K562 (cell line): ENCODE measurements at regions not wholly inside any gene's neighbourhood (a gene's known extent, or its start where the extent isn't known, plus 50 kb on each side); places are given as distances from the start of the nearest gene placed in this dataset.

Experiments used
- ATAC-seq: fragments of 200-7000 bp; cut with Tn5 transposase; 3 replicates; pipeline ENCODE4 v1.9.1; 2020; ENCODE audit warnings: moderate library complexity
- BruUV-seq: library from RNA; stranded (reverse); fragments of 400-500 nt; replicated peaks from 2 replicates; lab custom pipeline; 2021; lab: Mats Ljungman, UMichigan
- CTCF ChIA-PET: fragments of 300-600 bp; formaldehyde crosslinking; extraction: SDS; loops from one replicate; lab custom pipeline; 2021; ENCODE audit warnings: low intra/inter-chr PET ratio; lab: Yijun Ruan, JAX
- POLR2A ChIA-PET: fragments of 300-600, 350-650 bp; sonication (Branson Sonifier 250); formaldehyde crosslinking; extraction: SDS; loops from one replicate; lab custom pipeline; 2021; ENCODE audit warnings: antibody characterized with exemption, inconsistent platforms; lab: Yijun Ruan, JAX
- DNase-seq, 4 experiments: peaks; one replicate each; pipeline versions ENCODE4 v3.0.0 to v3.0.0-alpha.2; 2011 to 2018; ENCODE audit warnings: low spot score in 3 of 4, mixed read lengths in 3 of 4; ENCODE audit errors: extremely low read depth in 1 of 4
- FAIRE-seq: peaks from 2 replicates; lab custom pipeline; 2011; peaks lifted over from hg19 to GRCh38; lab: Jason Lieb, UNC
- H2AFZ ChIP-seq: 2 replicates; pipeline ENCODE4 v1.6.0; 2011; ENCODE audit warnings: low read depth, low read length, control low read depth, inconsistent platforms
- H3K27ac ChIP-seq: fragments of 200-600 bp; 3 replicates; pipeline ENCODE4 v1.8.0; 2011; ENCODE audit warnings: low read depth, mild to moderate bottlenecking, control low read depth, inconsistent platforms, low read length, moderate library complexity, mixed read lengths; ENCODE audit errors: extremely low read depth
- H3K27me3 ChIP-seq, 2 experiments: fragments of 300-600 bp in 1 of 2; 2 replicates in 1 of 2; 3 replicates in 1 of 2; pipeline versions ENCODE4 v1.6.0 to v1.8.0; 2011; ENCODE audit warnings: inconsistent platforms in 2 of 2, low read length in 2 of 2, mild to moderate bottlenecking in 1 of 2, mixed read lengths in 1 of 2, moderate library complexity in 1 of 2; ENCODE audit not compliant: control insufficient read depth in 2 of 2, insufficient read depth in 2 of 2
- H3K36me3 ChIP-seq: fragments of 300-600 bp; 3 replicates; pipeline ENCODE4 v1.8.0; 2011; ENCODE audit warnings: mild to moderate bottlenecking, low read length, inconsistent platforms; ENCODE audit not compliant: control insufficient read depth, insufficient read depth
- H3K4me1 ChIP-seq, 2 experiments: fragments of 200-600 bp in 1 of 2; replicated peaks in 1 of 2; 2 replicates in 1 of 2; 3 replicates in 1 of 2; pipeline versions ENCODE4 v1.5.1 to v1.8.0; 2011; ENCODE audit warnings: inconsistent platforms in 2 of 2, low read length in 2 of 2, mild to moderate bottlenecking in 1 of 2, mixed read lengths in 1 of 2, moderate library complexity in 1 of 2; ENCODE audit not compliant: control insufficient read depth in 2 of 2, insufficient read depth in 2 of 2
- H3K4me2 ChIP-seq: 2 replicates; pipeline ENCODE4 v1.6.1; 2011; ENCODE audit warnings: low read length, control low read depth, inconsistent platforms, mixed read lengths; ENCODE audit not compliant: insufficient read depth
- H3K4me3 ChIP-seq: fragments of 200-600 bp; sonication (generic), shearing (Covaris generic); 2 replicates; pipeline ENCODE4 v1.5.1; 2016; ENCODE audit warnings: control low read depth, inconsistent platforms
- H3K79me2 ChIP-seq: fragments of 200-600 bp; 3 replicates; pipeline ENCODE4 v1.8.0; 2011; ENCODE audit warnings: low read length, inconsistent platforms; ENCODE audit not compliant: control insufficient read depth, insufficient read depth
- H3K9ac ChIP-seq, 2 experiments: 2 replicates each; pipeline versions ENCODE4 v1.6.0 to v1.6.1; 2011; ENCODE audit warnings: low read depth in 2 of 2, low read length in 2 of 2, control low read depth in 1 of 2, inconsistent platforms in 1 of 2, mild to moderate bottlenecking in 1 of 2, mixed read lengths in 1 of 2; ENCODE audit not compliant: insufficient read depth in 1 of 2
- H3K9me1 ChIP-seq: one replicate; pipeline ENCODE4 v1.6.0; 2011; ENCODE audit warnings: inconsistent platforms, mild to moderate bottlenecking, low read length, moderate library complexity; ENCODE audit not compliant: control insufficient read depth, insufficient read depth
- H3K9me3 ChIP-seq: replicated peaks from 2 replicates; pipeline ENCODE4 v1.5.1; 2011; ENCODE audit warnings: low read depth, low read length, inconsistent platforms; ENCODE audit not compliant: control insufficient read depth, insufficient read depth
- H4K20me1 ChIP-seq: replicated peaks from 2 replicates; pipeline ENCODE4 v1.6.1; 2011; ENCODE audit warnings: low read length, inconsistent platforms, mixed read lengths; ENCODE audit not compliant: control insufficient read depth, insufficient read depth
- MECOM ChIP-seq: fragments of 250-450 bp; sonication (Bioruptor Pico); IDR thresholded peaks from 2 replicates; pipeline ENCODE4 v1.8.0; 2022; ENCODE audit warnings: inconsistent platforms
- ZFX ChIP-seq: sonication (generic); formaldehyde crosslinking; IDR thresholded peaks from 2 replicates; pipeline ENCODE4 v1.8.0; 2022; ENCODE audit warnings: mild to moderate bottlenecking, missing genetic modification reagents, moderate library complexity
- ZNF316 ChIP-seq: fragments of 450-650 bp; IDR thresholded peaks from 2 replicates; pipeline ENCODE4 v1.6.1; 2016
- WGBS: fragments of 100-300 bp; shearing (Covaris generic); methylation state at CpG from one replicate; pipeline ENCODE4 v1.1.6; 2016; ENCODE audit warnings: low coverage, mixed read lengths; ENCODE audit not compliant: insufficient coverage; ENCODE audit errors: missing lambda C conversion rate; 5-methylcytosine and 5-hydroxymethylcytosine counted together
- in situ Hi-C: fragments of 300-500 bp; cut with MboI; formaldehyde crosslinking; loops from 4 replicates; pipeline ENCODE4 v1.15.0; 2018; ENCODE audit warnings: inconsistent platforms, mixed read lengths
- intact Hi-C: fragments of 100-400 bp; cut with micrococcal nuclease; formaldehyde crosslinking; loops from 2 replicates; pipeline ENCODE4 v1.14.2; 2022
- TF ChIP-seq, protein P1 (sequence below): fragments of 450-650 bp; IDR thresholded peaks from 2 replicates; pipeline ENCODE4 v1.6.1; 2016; ENCODE audit warnings: mild to moderate bottlenecking, moderate library complexity
- TF ChIP-seq, protein P2 (sequence below): sonication (generic); formaldehyde crosslinking; IDR thresholded peaks from 2 replicates; pipeline ENCODE4 v1.8.0; 2022; ENCODE audit warnings: missing genetic modification reagents, mild to moderate bottlenecking, borderline replicate concordance

DNA sequence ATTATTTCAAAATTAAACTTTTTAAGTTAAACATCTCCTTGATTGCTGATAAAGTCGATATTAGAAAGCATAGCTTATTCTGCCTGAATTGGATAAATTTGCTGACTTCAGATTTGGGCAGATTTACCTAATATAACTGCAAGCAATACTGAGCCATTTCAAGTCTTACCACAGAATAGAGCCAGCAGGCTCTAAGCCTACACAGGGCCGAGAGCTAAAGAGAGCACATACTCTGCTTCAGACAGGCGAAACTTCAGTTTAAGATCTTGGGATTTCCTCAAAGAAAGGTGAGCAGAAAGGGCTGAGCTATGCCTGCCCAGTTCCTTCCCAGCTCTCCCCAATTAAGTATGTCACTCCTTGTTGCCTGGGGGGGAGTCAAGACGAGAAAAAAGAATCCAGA is 240.6 kb upstream of the NOCT start:
- FAIRE-seq, result no peak
- TF ChIP-seq ZFX (CRISPR knock-in tag) (peak; percentile 41; the same call in 1 of the 2 replicates), MECOM (CRISPR knock-in tag) (0 out of 2 replicates have a peak, but pooled peaks have one; percentile 34), ZNF316 (peak; percentile 55)
- TF ChIP-seq, protein P1, sequence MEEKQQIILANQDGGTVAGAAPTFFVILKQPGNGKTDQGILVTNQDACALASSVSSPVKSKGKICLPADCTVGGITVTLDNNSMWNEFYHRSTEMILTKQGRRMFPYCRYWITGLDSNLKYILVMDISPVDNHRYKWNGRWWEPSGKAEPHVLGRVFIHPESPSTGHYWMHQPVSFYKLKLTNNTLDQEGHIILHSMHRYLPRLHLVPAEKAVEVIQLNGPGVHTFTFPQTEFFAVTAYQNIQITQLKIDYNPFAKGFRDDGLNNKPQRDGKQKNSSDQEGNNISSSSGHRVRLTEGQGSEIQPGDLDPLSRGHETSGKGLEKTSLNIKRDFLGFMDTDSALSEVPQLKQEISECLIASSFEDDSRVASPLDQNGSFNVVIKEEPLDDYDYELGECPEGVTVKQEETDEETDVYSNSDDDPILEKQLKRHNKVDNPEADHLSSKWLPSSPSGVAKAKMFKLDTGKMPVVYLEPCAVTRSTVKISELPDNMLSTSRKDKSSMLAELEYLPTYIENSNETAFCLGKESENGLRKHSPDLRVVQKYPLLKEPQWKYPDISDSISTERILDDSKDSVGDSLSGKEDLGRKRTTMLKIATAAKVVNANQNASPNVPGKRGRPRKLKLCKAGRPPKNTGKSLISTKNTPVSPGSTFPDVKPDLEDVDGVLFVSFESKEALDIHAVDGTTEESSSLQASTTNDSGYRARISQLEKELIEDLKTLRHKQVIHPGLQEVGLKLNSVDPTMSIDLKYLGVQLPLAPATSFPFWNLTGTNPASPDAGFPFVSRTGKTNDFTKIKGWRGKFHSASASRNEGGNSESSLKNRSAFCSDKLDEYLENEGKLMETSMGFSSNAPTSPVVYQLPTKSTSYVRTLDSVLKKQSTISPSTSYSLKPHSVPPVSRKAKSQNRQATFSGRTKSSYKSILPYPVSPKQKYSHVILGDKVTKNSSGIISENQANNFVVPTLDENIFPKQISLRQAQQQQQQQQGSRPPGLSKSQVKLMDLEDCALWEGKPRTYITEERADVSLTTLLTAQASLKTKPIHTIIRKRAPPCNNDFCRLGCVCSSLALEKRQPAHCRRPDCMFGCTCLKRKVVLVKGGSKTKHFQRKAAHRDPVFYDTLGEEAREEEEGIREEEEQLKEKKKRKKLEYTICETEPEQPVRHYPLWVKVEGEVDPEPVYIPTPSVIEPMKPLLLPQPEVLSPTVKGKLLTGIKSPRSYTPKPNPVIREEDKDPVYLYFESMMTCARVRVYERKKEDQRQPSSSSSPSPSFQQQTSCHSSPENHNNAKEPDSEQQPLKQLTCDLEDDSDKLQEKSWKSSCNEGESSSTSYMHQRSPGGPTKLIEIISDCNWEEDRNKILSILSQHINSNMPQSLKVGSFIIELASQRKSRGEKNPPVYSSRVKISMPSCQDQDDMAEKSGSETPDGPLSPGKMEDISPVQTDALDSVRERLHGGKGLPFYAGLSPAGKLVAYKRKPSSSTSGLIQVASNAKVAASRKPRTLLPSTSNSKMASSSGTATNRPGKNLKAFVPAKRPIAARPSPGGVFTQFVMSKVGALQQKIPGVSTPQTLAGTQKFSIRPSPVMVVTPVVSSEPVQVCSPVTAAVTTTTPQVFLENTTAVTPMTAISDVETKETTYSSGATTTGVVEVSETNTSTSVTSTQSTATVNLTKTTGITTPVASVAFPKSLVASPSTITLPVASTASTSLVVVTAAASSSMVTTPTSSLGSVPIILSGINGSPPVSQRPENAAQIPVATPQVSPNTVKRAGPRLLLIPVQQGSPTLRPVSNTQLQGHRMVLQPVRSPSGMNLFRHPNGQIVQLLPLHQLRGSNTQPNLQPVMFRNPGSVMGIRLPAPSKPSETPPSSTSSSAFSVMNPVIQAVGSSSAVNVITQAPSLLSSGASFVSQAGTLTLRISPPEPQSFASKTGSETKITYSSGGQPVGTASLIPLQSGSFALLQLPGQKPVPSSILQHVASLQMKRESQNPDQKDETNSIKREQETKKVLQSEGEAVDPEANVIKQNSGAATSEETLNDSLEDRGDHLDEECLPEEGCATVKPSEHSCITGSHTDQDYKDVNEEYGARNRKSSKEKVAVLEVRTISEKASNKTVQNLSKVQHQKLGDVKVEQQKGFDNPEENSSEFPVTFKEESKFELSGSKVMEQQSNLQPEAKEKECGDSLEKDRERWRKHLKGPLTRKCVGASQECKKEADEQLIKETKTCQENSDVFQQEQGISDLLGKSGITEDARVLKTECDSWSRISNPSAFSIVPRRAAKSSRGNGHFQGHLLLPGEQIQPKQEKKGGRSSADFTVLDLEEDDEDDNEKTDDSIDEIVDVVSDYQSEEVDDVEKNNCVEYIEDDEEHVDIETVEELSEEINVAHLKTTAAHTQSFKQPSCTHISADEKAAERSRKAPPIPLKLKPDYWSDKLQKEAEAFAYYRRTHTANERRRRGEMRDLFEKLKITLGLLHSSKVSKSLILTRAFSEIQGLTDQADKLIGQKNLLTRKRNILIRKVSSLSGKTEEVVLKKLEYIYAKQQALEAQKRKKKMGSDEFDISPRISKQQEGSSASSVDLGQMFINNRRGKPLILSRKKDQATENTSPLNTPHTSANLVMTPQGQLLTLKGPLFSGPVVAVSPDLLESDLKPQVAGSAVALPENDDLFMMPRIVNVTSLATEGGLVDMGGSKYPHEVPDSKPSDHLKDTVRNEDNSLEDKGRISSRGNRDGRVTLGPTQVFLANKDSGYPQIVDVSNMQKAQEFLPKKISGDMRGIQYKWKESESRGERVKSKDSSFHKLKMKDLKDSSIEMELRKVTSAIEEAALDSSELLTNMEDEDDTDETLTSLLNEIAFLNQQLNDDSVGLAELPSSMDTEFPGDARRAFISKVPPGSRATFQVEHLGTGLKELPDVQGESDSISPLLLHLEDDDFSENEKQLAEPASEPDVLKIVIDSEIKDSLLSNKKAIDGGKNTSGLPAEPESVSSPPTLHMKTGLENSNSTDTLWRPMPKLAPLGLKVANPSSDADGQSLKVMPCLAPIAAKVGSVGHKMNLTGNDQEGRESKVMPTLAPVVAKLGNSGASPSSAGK, result peak; percentile 48; the same call in 1 of the 2 replicates
- TF ChIP-seq, protein P2, sequence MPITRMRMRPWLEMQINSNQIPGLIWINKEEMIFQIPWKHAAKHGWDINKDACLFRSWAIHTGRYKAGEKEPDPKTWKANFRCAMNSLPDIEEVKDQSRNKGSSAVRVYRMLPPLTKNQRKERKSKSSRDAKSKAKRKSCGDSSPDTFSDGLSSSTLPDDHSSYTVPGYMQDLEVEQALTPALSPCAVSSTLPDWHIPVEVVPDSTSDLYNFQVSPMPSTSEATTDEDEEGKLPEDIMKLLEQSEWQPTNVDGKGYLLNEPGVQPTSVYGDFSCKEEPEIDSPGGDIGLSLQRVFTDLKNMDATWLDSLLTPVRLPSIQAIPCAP (CRISPR knock-in tag), result no peak
- DNase-seq, result peak in 2 of 4 experiments; percentile 11 to 39
- ATAC-seq, result peak; percentile 73
- no peaks in the 10 kb centered on the region for H3K9me1 ChIP-seq
- in situ Hi-C loops (no loop called here), intact Hi-C loops (loop anchor here (10.0 kb wide), 1 partner anchor 530 kb away; the partner anchor contains the start of gene SLC7A11)
- BruUV-seq, result no TSS peak
- 2% methylated on average over 4 of the region's 4 CpGs for WGBS
- no peaks in the 10 kb centered on the region for H3K27me3 ChIP-seq
- 0 out of 2 replicates have a peak, but pooled peaks cover 8% of the 10 kb centered on the region for H3K9me3 ChIP-seq
- H3K79me2 ChIP-seq, result peaks cover 35% of the 10 kb centered on the region
- H3K36me3 ChIP-seq, result no peaks in the 10 kb centered on the region
- CTCF ChIA-PET, result interaction anchor here (0.7 kb wide), 1 partner anchor 29 kb away, joined by 3 read pairs; no protein-coding TSS in a partner anchor
- H3K4me2 ChIP-seq, result peak overlapping the region; percentile 74
- POLR2A ChIA-PET, result interaction anchor here (0.5 to 1.2 kb wide), 5 partner anchors 10 to 585 kb away, joined by 3 to 4 read pairs (median 3); partner anchors contain the start of gene SLC7A11
- H3K9ac ChIP-seq, result peak overlapping the region; percentile 62 to 69; a peak in 3 of 4 replicates
- H2AFZ ChIP-seq, result peak overlapping the region; percentile 83
- peak overlapping the region; percentile 38 for H3K4me3 ChIP-seq
- peaks cover 0 to 33% of the 10 kb centered on the region in 2 experiments; a peak in 3 of 5 replicates for H3K4me1 ChIP-seq
- H4K20me1 ChIP-seq, result no peaks in the 10 kb centered on the region
- peak overlapping the region; percentile 73 for H3K27ac ChIP-seq
